Stimulated activated CD4-positive, alpha-beta T cell treated with anti-CD3 and anti-CD28 coated beads, Interleukin-12 subunit alpha, Interleukin-12 subunit beta, amount 100 ng/mL, for 24 hours (primary cell): ENCODE measurements at regions not wholly inside any gene's neighbourhood (a gene's known extent, or its start where the extent isn't known, plus 50 kb on each side); places are given as distances from the start of the nearest gene placed in this dataset.

Experiments
- DNase-seq, 2 experiments: peaks; one replicate each; pipeline ENCODE4 v3.0.0-alpha.2; 2020; ENCODE audit warnings: low read depth in 2 of 2

DNA sequence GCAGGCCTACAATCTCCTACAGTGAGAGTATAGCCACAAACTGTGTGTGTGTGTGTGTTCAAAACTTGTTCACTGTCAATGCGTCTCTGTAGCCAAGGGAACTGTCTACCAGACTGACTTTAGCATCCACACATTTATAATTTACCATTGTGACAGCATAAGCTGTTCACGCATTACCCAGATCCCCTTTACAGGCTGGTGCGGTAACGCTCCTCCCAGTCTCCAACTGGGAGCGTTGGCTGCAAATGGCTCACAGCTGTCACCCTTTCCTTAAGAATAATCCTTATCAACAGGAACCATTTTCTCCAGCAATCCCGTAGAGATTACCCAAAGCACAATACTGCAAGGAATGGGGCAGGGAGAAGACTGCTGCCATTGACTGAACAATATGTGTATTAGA lies 199.5 kb downstream of the GPAM start:
- DNase-seq = no peak

DNA sequence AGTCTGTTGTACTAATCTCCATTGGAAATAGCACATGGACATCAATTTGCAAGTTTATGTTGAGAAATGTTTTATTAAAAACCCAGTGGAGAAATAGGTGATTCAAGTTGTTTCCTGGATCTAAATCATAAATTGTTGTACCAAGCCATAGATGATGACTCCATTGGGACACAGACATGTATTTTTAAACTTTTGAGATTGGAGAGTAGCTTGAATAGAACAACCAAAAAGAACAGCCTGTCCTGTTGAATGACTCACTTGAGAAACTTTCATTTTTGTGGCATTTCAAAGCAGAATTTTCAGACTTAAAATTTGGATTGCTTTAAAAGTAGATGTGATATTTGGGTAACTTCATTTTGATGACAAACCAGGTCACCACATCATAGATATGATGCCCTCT lies 197.5 kb downstream of the GPAM start:
- no peak for DNase-seq

DNA sequence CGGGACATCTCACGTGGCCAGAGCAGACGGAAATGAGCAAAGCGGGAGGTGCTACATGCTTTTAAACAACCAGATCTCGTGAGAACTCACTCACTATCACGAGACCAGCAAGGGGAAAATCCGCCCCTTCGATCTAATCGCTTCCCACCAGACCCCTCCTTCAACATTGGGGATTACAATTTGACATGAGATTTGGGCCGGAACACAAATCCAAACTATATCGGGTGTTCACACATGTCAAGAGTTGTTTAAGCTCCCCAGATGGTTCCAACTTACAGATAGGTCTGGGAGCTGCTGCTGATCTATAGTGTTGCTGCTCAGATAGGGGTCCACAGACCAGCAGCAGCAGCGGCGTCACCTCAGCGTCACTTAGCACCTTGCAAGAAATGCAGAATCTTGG lies 194.9 kb downstream of the GPAM start:
- DNase-seq = no peak

DNA sequence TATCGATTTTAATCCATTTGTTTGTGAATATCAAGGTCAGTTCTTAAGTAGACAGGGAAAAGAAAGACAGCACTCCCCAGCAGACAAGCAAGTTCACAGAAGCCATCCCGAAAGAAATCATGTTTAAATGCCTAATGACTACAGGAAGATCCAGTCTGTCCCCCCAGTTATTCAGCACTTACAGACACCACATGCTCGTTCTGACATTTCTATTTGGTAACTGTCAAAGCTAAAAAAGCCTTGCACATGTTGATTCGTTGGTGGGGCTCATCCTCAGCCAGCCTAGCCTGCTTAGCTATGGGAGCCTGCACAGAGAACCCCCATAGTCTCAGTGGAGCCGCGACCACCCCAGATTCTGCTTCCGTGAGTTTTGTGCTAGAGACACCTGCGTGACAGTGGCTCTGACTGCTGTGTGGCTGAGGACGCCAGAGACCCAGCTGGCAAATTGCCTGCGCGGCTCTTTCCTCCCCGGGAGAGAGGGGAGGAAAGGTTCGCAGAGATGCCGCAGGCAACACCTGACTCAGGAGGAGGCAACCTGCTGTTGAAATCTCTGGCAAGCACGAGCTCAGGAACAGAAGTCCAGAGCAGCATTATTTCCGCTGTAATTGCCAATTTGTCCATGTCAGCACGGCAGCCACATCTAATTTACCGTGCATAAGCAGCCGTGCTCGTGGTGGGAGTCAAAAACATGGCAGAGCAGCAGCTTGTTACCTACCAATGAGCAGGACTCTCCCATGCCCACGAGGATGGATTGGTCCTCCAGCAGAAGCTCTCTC lies 194.2 kb downstream of the GPAM start:
- no peak for DNase-seq

DNA sequence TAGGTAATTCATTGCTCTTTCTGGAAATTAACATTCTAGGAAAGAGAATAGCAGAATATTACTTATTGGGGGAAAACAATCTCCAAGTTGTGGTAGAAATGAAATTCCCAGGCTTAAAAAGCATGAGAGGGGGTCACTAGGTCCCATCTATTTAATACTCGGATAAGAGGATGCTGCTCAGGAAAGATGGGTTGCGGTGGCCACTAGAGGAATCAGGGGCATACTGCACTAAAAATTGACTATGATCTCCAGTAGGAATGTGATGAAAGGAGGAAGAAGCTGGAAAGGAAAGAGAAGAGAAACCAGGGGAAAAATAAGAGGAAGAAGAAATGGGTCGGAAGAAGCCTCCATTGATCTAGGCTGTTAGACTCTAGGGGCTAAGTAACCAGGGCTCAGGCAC lies 192.8 kb downstream of the GPAM start:
- DNase-seq = no peak

DNA sequence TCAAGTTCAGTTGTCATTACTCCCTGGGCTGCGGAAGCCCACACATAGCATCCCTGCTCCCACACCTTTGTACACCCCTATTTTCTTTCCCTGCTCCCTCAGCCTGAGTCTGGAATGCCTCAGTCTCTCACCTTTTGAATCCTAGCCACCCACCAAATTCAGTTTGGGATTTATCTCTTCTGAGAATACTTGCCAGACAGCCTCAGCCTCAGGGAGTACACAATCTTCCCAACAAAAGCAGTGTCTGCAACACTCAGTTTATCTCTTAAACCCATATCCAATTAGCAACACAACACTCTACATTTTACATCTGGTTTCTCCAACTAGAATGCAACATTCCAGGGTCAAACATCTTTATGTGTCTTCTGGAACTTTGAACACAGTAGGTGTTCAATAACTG lies 190.2 kb downstream of the GPAM start:
- no peak for DNase-seq

DNA sequence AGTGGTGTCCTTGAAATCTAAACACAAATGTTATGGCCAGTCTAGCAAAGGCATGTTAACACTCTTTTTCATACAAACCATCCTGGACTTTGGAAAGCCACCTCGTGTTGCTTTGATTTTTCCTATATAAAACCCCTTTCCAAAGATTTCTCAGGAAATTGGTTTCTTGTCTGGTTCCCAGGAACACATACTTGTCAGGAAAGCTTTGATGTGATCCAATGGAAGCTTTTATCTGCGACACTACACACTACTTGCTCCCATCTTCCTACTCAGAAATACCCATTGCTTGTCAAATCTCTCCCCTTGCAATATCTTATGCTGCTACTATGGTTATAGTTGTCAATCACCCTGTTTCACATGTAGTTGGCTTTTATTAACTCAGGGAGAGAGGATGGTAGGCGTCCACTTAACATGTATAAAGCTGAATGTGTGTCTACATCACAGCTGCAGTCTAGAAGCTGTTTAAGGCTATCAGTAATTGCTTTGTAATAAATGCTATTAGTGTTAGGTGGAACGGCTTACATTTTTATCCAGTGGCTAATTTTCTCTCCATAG lies 189.6 kb downstream of the GPAM start:
- DNase-seq = no peak

DNA sequence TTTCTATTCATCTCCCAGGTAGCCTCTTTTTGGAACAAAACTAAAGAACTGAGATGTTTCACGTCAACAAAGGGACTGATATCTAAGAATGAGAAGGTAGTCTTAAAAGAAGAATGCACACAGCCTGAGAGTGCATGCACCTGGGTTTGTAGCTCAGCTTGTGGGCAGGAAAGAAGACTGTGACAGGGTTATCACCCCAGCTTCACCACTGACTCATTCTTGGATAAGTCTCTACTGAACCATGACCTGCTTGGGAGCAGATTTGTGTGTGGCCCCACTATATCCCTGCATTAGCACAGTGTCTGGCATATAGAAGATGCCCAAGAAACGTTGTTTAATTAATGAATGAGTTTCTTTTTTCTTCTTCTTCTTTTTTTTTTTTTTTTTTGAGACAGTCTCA lies 187.5 kb downstream of the GPAM start:
- no peak for DNase-seq

DNA sequence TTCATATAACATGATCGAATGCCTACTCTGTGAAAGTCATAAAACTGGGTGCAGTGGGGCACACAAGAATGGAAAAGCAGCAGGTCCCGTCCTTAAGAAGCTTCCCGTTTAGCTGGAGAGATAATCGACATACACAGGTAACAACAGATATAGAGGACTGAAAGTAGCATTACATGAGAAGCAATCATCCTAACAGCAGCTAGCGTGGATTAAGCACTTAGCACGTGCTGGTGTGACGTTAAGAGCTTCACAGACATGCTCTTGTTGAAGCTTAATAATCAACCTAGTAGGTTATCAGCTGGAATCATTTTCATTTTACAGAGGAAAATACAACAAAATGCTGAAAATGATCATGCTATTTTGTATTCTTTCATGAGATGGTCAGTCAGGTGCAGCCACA lies 184.8 kb downstream of the GPAM start:
- no peak for DNase-seq

DNA sequence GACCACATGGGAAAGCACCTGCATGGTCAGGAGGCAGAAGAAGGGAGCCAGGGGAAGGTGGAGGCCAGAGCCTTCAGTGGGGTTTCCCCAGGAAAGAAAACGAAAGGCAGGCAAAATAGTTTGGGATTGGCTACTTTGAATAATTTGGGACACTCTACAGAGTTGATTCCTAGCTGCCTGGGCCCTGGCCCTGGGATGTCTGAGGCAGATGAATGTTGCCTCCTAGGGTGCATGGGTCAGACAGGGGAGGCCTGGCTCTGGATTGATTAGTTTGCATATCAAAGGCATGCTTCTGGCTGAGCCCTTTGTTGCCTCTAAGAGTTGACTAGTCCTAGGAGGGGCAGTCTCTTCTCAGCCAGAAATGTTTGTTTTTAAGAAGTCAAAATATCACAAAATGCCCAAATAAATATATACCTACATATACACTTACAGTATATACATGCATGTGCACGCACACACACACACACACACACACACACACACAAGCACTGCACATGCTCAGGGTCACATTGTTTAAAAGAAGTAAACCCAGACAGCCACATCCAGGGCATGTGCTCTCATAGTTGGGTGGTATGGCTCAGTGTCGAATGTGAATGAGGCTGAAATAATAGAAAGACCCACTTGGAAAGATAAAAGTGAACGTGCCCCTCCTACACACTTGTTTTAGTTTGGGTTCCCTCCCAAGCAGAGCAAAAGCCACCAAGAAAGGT lies 184.2 kb downstream of the GPAM start:
- no peak for DNase-seq

DNA sequence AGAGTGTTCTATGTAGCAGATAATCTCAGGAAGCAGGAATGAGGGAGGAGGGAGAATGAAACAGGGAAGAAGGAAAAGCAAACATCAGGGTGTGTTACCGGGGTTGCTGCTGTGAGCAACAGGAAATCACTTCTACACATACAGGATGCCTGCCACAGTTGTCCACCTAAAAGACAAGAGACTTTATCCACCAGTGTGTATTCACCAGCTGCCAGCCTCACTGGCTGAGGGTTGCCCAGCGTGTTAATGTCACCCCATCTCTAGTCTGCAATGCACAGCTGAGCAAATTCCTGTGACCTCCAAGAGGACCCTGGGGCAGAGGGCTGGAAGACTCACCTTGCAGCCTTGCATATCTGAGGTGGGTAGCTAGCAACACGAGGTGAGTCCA lies 183.7 kb downstream of the GPAM start:
- no peak for DNase-seq

DNA sequence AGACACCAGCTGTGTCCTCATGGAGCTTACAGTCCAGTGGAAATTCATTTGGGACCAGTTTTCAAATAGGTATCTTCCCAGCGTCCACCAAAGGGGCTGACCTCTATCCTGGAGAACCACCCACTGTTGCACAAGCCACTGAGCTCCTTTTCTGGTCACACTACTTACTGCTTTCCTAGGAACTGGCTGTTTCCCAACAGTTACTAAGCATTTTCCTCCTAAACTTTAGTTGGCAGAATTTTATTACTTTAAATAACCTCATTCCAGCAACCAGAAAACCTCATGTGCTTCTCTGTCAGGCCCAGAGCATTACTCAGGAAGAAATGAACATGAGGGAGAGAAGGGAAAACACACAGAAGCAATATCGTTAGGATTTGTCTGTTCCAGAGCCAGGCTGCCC lies 183.1 kb downstream of the GPAM start:
- no peak for DNase-seq

DNA sequence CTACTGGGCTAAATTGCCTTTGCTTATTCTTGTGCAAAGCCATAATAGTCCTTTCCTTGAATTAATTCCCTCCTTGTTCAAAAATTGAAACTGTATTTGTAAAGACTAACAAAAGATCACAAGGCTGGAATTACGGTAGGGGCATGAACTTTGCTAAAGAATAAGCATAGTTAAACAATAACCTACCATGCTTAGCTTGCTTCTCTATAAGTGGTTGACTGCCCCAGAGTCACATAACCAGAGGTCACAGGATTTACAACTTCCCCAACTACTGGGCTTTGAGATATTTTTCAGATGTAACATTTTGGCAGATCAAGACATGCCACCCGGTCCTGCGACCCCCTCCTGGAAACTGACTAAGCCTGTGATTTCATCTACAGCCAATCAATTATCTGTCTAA lies 181.4 kb downstream of the GPAM start:
- no peak for DNase-seq

DNA sequence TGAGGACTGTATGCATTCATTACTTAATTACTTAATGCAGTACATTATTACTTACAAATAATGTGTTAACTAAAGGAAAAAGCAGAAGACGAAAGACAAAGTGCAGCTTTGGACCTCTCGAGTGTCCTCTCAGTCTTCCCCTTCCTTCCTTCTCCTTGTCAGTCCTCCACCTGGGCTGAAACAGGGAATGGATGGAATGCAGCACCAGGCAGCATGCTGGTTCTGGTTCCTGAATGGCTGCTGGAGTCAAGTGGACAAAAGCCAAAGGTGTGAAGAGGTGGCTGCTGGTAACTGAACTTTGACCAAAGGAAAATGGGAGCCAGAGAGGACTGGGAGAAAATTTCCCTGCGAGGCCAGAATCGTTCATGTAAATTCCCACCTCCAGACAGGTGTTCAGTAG lies 179.5 kb downstream of the GPAM start:
- no peak for DNase-seq

DNA sequence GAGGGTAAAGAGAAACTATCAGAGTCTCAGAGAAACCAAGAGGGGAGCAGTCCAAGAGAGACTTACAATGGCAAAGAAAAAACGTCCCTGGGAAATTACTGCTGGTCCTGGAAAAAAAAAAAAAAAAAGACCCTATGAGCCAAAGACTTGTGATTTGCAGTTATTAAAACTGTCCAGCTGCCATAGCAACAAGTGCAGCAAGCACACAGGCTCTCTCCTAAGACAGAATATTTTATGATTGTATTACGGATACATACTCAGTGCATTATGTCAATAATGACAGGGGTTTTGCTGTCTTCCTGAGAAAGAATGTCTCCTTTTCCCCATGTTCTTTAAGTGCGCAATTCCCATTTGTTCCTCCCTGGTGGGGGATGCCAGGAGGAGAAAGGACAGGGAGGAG lies 178.5 kb downstream of the GPAM start:
- DNase-seq = no peak

DNA sequence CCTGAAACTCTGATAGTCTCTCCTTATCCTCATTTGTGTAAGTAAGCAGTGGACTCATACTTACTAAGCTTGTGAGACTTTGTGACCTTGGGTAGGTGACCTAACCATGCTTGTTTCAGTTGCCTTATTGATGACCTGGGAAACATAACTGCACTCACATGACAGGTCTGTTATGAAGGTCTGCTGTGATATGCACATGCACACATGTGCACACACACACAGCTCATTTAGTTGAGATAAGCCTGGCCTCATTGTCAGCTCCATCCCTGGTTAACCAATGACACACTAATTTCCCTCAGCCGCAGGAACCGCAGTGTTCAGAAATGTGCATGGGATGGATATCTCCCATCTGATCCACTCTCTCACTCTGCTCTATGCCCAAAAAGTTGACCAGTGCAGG lies 177.2 kb downstream of the GPAM start:
- DNase-seq = no peak

DNA sequence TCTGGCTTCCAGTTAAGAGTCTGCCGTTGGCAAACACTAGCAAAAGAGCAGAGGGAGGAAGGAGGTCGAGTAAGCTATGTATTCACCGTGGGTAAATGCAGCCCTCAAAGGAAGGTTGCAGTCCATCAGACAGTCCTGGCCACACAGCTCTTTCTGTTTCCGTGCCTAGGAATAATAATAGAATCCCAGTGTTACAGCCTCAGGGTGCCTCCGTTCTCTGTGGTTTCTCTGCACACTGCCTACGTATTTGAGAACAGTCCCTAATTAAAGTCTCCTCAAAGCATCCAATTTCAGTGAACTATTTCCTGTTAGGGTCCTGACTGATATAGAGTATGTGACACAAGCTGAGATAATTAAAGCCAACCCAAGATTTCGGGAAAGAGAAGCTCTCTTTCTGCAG lies 176.7 kb downstream of the GPAM start:
- no peak for DNase-seq

DNA sequence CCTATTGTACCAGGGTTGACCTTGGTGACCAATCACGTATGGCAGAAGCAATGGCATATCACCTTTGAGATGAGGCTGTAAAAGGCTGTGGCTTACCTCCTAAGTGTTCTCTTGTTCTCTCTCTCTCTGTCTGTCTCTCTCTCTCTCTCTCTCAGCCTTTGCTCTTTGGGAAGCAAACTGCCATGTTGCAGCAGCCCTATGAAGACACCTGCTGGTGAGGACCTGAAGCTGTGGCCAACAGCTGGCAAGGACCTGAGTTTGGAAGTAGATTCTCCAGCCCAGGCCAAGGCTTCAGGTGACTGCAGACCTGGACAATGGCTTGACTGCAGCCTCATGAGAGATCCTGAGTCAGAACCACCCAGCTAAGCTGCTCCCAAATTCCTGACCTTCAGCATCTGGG lies 161.4 kb downstream of the GPAM start:
- DNase-seq = no peak

DNA sequence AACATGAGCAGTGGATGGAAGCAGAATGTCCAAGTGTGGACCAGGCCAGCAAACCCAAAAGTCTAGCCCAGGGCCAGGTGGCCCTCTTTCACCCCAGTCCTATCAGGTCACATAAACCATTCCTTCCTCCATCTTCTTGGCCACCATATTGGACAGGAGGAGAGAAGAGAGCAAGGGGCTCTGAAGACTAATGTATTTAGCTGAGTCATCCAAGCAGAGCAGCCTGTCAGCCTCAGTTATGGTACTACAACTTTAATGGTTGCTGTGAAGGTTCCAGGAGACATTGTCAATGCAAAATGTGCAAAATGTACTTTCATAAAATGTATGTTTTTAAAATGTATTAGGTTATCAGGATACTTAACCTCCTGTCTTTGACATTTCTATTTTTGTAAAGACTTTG lies 159.5 kb downstream of the GPAM start:
- DNase-seq = no peak

DNA sequence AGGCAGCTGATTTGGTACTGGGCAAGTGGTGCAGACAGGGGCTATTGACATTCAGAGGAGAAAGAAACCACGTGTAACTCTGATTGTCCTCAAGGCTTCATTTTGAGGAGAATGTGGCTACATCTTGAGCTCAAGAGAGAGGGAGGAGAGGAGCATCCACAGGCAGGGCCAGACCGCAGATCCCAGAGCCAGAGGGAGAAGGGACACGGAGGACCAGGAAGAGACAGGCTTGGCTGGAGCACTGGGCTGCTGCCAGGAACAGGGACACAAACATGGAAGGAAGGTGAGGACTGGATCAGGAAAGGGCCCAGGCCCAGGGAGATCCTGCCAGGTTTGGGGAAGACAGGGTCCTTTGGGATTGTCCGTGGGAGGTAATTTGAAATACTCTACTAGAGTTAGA lies 158.3 kb downstream of the GPAM start:
- no peak for DNase-seq

DNA sequence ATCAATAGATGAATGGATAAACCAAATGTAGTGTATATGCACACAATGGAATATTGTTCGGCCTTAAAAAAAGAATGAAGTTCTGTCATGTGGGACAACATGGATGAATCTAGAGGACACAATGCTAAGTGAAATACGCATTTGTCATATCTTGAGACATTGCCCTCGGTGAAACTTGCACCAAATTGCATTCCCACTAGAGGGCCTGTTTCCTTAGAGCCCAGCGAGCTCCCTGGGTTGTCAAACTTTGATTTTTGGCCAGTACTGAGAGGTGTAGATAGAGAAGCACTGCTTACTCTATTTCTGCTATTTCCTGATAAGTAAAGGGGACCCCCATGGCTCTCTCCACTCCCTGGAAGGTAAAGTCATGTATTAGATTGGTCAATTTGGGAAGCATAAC lies 157.1 kb downstream of the GPAM start:
- DNase-seq = no peak

DNA sequence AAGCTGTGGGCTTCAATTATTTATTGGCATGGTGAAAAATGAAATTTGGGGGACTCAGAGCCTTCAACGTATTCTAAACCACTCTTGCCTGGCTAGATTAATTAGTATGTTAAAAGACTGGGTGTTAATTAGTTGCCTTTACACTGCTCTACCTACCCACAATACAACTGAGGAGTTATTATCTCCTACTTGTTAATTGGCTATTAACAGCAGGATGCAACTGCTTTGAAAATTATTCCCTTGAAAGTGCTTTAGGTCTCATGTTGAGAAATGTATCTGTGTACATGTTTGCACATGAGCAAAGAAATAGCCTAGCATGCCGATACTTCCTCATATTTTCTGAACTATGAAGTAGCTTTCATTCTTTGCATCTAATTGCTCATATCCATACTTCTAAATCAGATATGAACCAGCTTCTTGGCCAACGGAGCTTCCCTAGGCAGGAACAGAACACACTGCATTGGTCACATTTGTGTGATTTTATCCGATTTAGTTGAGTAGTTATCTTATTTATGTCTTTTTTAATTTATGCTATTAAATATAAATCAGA lies 155.8 kb downstream of the GPAM start:
- DNase-seq = no peak

DNA sequence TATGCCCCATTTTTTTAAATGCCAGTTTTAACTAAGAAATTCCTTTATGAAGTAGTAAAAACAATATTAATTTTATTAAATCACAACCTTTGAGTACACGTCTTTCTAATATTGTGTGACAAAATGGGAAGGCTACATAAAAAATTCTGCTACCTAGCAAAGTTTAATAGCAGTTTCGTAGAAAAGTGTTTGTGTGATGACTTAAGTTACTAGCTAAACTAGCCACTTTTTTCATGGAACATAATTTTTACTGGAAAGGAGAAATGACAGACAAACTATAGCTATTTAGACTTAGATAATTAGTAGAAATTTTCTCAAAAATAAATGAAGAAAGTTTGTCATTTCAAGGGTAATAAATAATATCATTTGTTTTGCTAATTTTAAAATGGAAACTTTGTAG lies 153.1 kb downstream of the GPAM start:
- DNase-seq = no peak
